ENCODE measurements at regions not wholly inside any gene's neighbourhood (a gene's known extent, or its start where the extent isn't known, plus 50 kb on each side); places are given as distances from the start of the nearest gene placed in this dataset.

GRCh38 chr5:20555034-20555433 lies 567.0 kb upstream of the CDH18 start:
- H3K27me3 ChIP-seq (replicated peaks; ENCODE audit: control insufficient read depth, insufficient read depth, low read length), result no peaks in the 10 kb centered on the region
- H3K4me3 ChIP-seq (replicated peaks; ENCODE audit: low read depth, low read length), result no peak overlapping the region
- DNase-seq (ENCODE audit: extremely low read depth, insufficient read length), result no peak
- H3K36me3 ChIP-seq (ENCODE audit: control insufficient read depth, insufficient read depth, low read length), result no peaks in the 10 kb centered on the region
- TF ChIP-seq CTCF (IDR thresholded peaks at IDR 0.05; ENCODE audit: insufficient read depth, low read length, poor library complexity, severe bottlenecking), result no peak

GRCh38 chr5:20554001-20554400 lies 566.0 kb upstream of the CDH18 start:
- no peaks in the 10 kb centered on the region for H3K27me3 ChIP-seq (replicated peaks; ENCODE audit: control insufficient read depth, insufficient read depth, low read length)
- no peak for TF ChIP-seq CTCF (IDR thresholded peaks at IDR 0.05; ENCODE audit: insufficient read depth, low read length, poor library complexity, severe bottlenecking)
- no peaks in the 10 kb centered on the region for H3K36me3 ChIP-seq (ENCODE audit: control insufficient read depth, insufficient read depth, low read length)
- no peak overlapping the region for H3K4me3 ChIP-seq (replicated peaks; ENCODE audit: low read depth, low read length)
- DNase-seq (ENCODE audit: extremely low read depth, insufficient read length), result no peak

DNA sequence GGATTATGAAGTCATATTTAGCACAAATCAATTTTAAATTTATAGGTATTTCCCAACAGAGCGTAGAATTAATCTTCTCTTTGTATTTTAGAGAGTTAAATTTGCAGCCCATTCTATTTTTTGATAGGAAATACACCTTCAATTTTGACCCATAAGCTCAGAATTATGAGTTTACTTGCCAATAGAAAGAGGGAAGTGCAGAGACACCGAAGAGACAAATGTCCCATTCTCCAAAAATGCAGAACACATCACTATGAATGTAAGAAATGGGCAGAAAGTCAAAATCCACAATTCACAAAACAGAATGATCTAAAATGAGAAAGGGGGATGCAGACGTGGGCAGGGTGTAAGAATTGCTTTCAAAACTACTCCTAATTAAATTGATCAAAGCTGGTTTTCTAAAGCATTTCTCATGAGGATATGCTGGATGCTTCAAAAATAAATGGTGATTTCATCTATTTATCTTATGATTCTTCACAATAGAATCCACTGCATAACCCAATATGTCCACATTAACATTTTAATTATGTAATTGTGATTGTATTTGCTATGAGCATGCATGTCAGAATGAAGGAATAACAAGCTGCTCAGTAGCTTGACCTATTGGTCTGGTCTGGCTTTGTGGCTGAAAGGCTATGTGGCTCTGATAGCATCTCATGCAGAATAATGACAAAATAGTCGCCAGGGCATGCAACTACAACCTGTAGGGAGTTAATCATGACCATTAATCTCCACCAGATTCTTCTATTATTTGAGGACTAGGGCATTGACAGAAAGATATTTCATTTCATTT lies 550.1 kb upstream of the CDH18 start:
- no peaks in the 10 kb centered on the region for H3K27me3 ChIP-seq (replicated peaks; ENCODE audit: control insufficient read depth, insufficient read depth, low read length)
- no peaks in the 10 kb centered on the region for H3K36me3 ChIP-seq (ENCODE audit: control insufficient read depth, insufficient read depth, low read length)
- no peak for DNase-seq (ENCODE audit: extremely low read depth, insufficient read length)
- TF ChIP-seq CTCF (IDR thresholded peaks at IDR 0.05; ENCODE audit: insufficient read depth, low read length, poor library complexity, severe bottlenecking), result no peak
- H3K4me3 ChIP-seq (replicated peaks; ENCODE audit: low read depth, low read length), result no peak overlapping the region

GRCh38 chr5:20536813-20537212 lies 548.8 kb upstream of the CDH18 start:
- Histone ChIP-seq H3K36me3 (ENCODE audit: control insufficient read depth, insufficient read depth, low read length) (no peaks in the 10 kb centered on the region), H3K27me3 (replicated peaks; ENCODE audit: control insufficient read depth, insufficient read depth, low read length) (no peaks in the 10 kb centered on the region), H3K4me3 (replicated peaks; ENCODE audit: low read depth, low read length) (no peak overlapping the region)
- no peak for DNase-seq (ENCODE audit: extremely low read depth, insufficient read length)
- TF ChIP-seq CTCF (IDR thresholded peaks at IDR 0.05; ENCODE audit: insufficient read depth, low read length, poor library complexity, severe bottlenecking), result no peak

- no peak for TF ChIP-seq CTCF (IDR thresholded peaks at IDR 0.05; ENCODE audit: insufficient read depth, low read length, poor library complexity, severe bottlenecking)
- H3K4me3 ChIP-seq (replicated peaks; ENCODE audit: low read depth, low read length), result no peak overlapping the region
- H3K36me3 ChIP-seq (ENCODE audit: control insufficient read depth, insufficient read depth, low read length), result no peaks in the 10 kb centered on the region
- no peaks in the 10 kb centered on the region for H3K27me3 ChIP-seq (replicated peaks; ENCODE audit: control insufficient read depth, insufficient read depth, low read length)
- DNase-seq (ENCODE audit: extremely low read depth, insufficient read length), result no peak
Observed at GRCh38 chr5:20536341-20536740, 548.3 kb upstream of the CDH18 start.

DNA sequence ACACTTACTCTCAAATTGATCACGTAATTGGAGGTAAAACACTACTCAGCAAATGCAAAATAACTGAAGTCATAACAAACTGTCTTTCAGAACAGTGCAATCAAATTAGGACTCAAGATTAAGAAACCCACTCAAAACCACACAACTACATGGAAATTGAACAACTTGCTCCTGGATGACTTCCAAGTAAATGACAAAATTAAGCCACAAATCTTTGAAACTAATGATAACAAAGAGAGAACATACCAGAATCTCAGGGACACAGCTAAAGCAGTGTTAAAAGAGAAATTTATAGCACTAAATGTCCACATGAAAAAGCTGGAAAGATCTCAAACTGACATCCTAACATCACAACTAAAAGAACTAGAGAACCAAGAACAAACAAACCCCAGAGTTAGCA lies 540.5 kb upstream of the CDH18 start:
- Histone ChIP-seq H3K36me3 (ENCODE audit: control insufficient read depth, insufficient read depth, low read length) (no peaks in the 10 kb centered on the region), H3K4me3 (replicated peaks; ENCODE audit: low read depth, low read length) (no peak overlapping the region), H3K27me3 (replicated peaks; ENCODE audit: control insufficient read depth, insufficient read depth, low read length) (no peaks in the 10 kb centered on the region)
- DNase-seq (ENCODE audit: extremely low read depth, insufficient read length), result no peak
- TF ChIP-seq CTCF (IDR thresholded peaks at IDR 0.05; ENCODE audit: insufficient read depth, low read length, poor library complexity, severe bottlenecking), result no peak

Measured in GM06990 (cell line).